IMR-90 (cell line): ENCODE measurements at regions not wholly inside any gene's neighbourhood (a gene's known extent, or its start where the extent isn't known, plus 50 kb on each side); places are given as distances from the start of the nearest gene placed in this dataset.
A peak's percentile ranks its signal among the peaks of the same experiment; 100 is the strongest.

Experiments
- ATAC-seq: fragments of 200-7000 bp; cut with Tn5 transposase; 2 replicates; pipeline ENCODE4 v1.9.1; 2020; ENCODE audit warnings: low read depth, mild to moderate bottlenecking, moderate library complexity
- BruUV-seq: library from RNA; stranded (reverse); fragments of 400-500 nt; replicated peaks from 2 replicates; lab custom pipeline; 2021; lab: Mats Ljungman, UMichigan
- CTCF ChIA-PET: fragments of 300-600 bp; formaldehyde crosslinking; extraction: SDS; loops from one replicate; lab custom pipeline; 2021; ENCODE audit warnings: antibody characterized with exemption; lab: Yijun Ruan, JAX
- POLR2A ChIA-PET: fragments of 300-600 bp; sonication (Branson Sonifier 250); formaldehyde crosslinking; loops from one replicate; lab custom pipeline; 2022; ENCODE audit warnings: antibody characterized with exemption; ENCODE audit not compliant: unreplicated experiment; lab: Charles Lee
- DNase-seq: peaks from one replicate; pipeline ENCODE4 v3.0.0; 2013
- H2AFZ ChIP-seq: replicated peaks from 2 replicates; pipeline ENCODE3; 2013; ENCODE audit warnings: low read length, mild to moderate bottlenecking; ENCODE audit not compliant: poor library complexity
- H2AK5ac ChIP-seq: 2 replicates; pipeline ENCODE4 v1.6.1; 2013; ENCODE audit warnings: low read depth, low read length, inconsistent platforms
- H2AK9ac ChIP-seq: replicated peaks from 2 replicates; pipeline ENCODE3; 2013; ENCODE audit warnings: mild to moderate bottlenecking, low read depth, low read length, moderate library complexity; ENCODE audit not compliant: poor library complexity
- H2BK120ac ChIP-seq: 2 replicates; pipeline ENCODE4 v1.6.1; 2013; ENCODE audit warnings: low read depth, low read length, inconsistent platforms
- H2BK15ac ChIP-seq: 3 replicates; pipeline ENCODE4 v1.6.1; 2013; ENCODE audit warnings: low read depth, low read length, inconsistent platforms
- H2BK20ac ChIP-seq: 2 replicates; pipeline ENCODE4 v1.6.1; 2013; ENCODE audit warnings: low read depth, mild to moderate bottlenecking, inconsistent platforms, low read length, moderate library complexity
- H2BK5ac ChIP-seq: 2 replicates; pipeline ENCODE4 v1.6.1; 2013; ENCODE audit warnings: mild to moderate bottlenecking, low read depth, low read length, inconsistent platforms; ENCODE audit not compliant: poor library complexity, severe bottlenecking
- H3K14ac ChIP-seq: replicated peaks from 2 replicates; pipeline ENCODE4 v1.6.1; 2013; ENCODE audit warnings: low read depth, low read length, inconsistent platforms
- H3K18ac ChIP-seq: 2 replicates; pipeline ENCODE4 v1.6.1; 2013; ENCODE audit warnings: low read depth, low read length, control low read depth
- H3K23ac ChIP-seq: 2 replicates; pipeline ENCODE4 v1.6.1; 2013; ENCODE audit warnings: low read depth, low read length, inconsistent platforms
- H3K27ac ChIP-seq: 2 replicates; pipeline ENCODE4 v1.5.1; 2013; ENCODE audit warnings: mild to moderate bottlenecking, control low read depth, low read length; ENCODE audit not compliant: insufficient read depth
- H3K27me3 ChIP-seq: 2 replicates; pipeline ENCODE4 v1.6.1; 2013; ENCODE audit warnings: low read length; ENCODE audit not compliant: control insufficient read depth, insufficient read depth
- H3K36me3 ChIP-seq: 2 replicates; pipeline ENCODE4 v1.6.1; 2013; ENCODE audit warnings: low read length, mixed read lengths; ENCODE audit not compliant: control insufficient read depth, insufficient read depth
- H3K4ac ChIP-seq: 2 replicates; pipeline ENCODE4 v1.6.1; 2013; ENCODE audit warnings: low read depth, low read length, inconsistent platforms
- H3K4me1 ChIP-seq: 2 replicates; pipeline ENCODE4 v1.6.1; 2013; ENCODE audit warnings: low read length, mixed read lengths; ENCODE audit not compliant: control insufficient read depth, insufficient read depth
- H3K4me2 ChIP-seq: 2 replicates; pipeline ENCODE4 v1.6.1; 2013; ENCODE audit warnings: low read depth, mild to moderate bottlenecking, control low read depth, low read length, moderate library complexity
- H3K4me3 ChIP-seq: 2 replicates; pipeline ENCODE4 v1.5.1; 2013; ENCODE audit warnings: low read depth, mild to moderate bottlenecking, control low read depth, low read length, moderate library complexity; ENCODE audit not compliant: insufficient read depth
- H3K56ac ChIP-seq: 2 replicates; pipeline ENCODE4 v1.6.1; 2013; ENCODE audit warnings: low read length, inconsistent platforms; ENCODE audit not compliant: insufficient read depth; ENCODE audit errors: extremely low read depth
- H3K79me1 ChIP-seq, 2 experiments: 2 replicates each; pipeline ENCODE4 v1.6.1; 2013; ENCODE audit warnings: low read length in 2 of 2, inconsistent platforms in 1 of 2, low read depth in 1 of 2
- H3K9ac ChIP-seq: 2 replicates; pipeline ENCODE4 v1.6.1; 2013; ENCODE audit warnings: low read depth, low read length, control low read depth
- H3K9me1 ChIP-seq: 2 replicates; pipeline ENCODE4 v1.6.1; 2013; ENCODE audit warnings: low read length, inconsistent platforms; ENCODE audit not compliant: insufficient read depth
- H3K9me3 ChIP-seq: 2 replicates; pipeline ENCODE4 v1.6.1; 2013; ENCODE audit warnings: low read length; ENCODE audit not compliant: control insufficient read depth, insufficient read depth
- H4K20me1 ChIP-seq: 2 replicates; pipeline ENCODE4 v1.6.1; 2013; ENCODE audit warnings: low read length, inconsistent platforms; ENCODE audit not compliant: insufficient read depth
- H4K5ac ChIP-seq: 2 replicates; pipeline ENCODE4 v1.6.1; 2013; ENCODE audit warnings: mild to moderate bottlenecking, low read depth, low read length, control low read depth
- H4K8ac ChIP-seq, 2 experiments: 2 replicates each; pipeline ENCODE4 v1.6.1; 2013; ENCODE audit warnings: low read depth in 2 of 2, low read length in 2 of 2, control low read depth in 1 of 2, inconsistent platforms in 1 of 2
- H4K91ac ChIP-seq: 2 replicates; pipeline ENCODE4 v1.6.1; 2013; ENCODE audit warnings: low read depth, low read length, inconsistent platforms; ENCODE audit not compliant: insufficient read depth
- BHLHE40 ChIP-seq: fragments of 150-350 bp; IDR thresholded peaks from 2 replicates; pipeline ENCODE4 v1.6.1; 2016; ENCODE audit warnings: mild to moderate bottlenecking, low read depth, low read length
- CEBPB ChIP-seq: IDR thresholded peaks from 2 replicates; pipeline ENCODE4 v1.6.1; 2012; ENCODE audit warnings: low read depth, low read length, improper control_type of control experiment
- FOS ChIP-seq: fragments of 150-350 bp; IDR thresholded peaks from 2 replicates; pipeline ENCODE4 v1.6.1; 2016; ENCODE audit warnings: low read depth, low read length
- MAFK ChIP-seq: IDR thresholded peaks from 2 replicates; pipeline ENCODE4 v1.6.1; 2012; ENCODE audit warnings: low read depth, low read length, improper control_type of control experiment
- MAZ ChIP-seq: IDR thresholded peaks from 2 replicates; pipeline ENCODE4 v1.6.1; 2012; ENCODE audit warnings: low read depth, mild to moderate bottlenecking, low read length, improper control_type of control experiment, moderate library complexity, borderline replicate concordance
- MXI1 ChIP-seq: IDR thresholded peaks from 2 replicates; pipeline ENCODE4 v1.6.1; 2012; ENCODE audit warnings: low read depth, mild to moderate bottlenecking, low read length, moderate library complexity, borderline replicate concordance
- NFE2L2 ChIP-seq: fragments of 150-350 bp; IDR thresholded peaks from 2 replicates; pipeline ENCODE4 v1.6.1; 2016; ENCODE audit warnings: low read depth, mild to moderate bottlenecking, low read length
- POLR2A ChIP-seq: IDR thresholded peaks from 2 replicates; pipeline ENCODE4 v1.6.1; 2012; ENCODE audit warnings: mild to moderate bottlenecking, low read depth, low read length
- RCOR1 ChIP-seq: IDR thresholded peaks from 2 replicates; pipeline ENCODE4 v1.6.1; 2012; ENCODE audit warnings: mild to moderate bottlenecking, low read length, improper control_type of control experiment; ENCODE audit not compliant: insufficient replicate concordance
- SMC3 ChIP-seq: fragments of 150-350 bp; IDR thresholded peaks from 2 replicates; pipeline ENCODE4 v1.6.1; 2016; ENCODE audit warnings: low read depth, mild to moderate bottlenecking, antibody characterized with exemption, low read length, moderate library complexity
- WGBS, 2 experiments: methylation state at CpG; one replicate each; pipeline versions ENCODE4 v1.1.5 to v1.1.7; 2013; ENCODE audit warnings: missing lambda C conversion rate in 2 of 2; ENCODE audit not compliant: insufficient read length in 1 of 2; ENCODE audit errors: extremely low coverage in 2 of 2; 5-methylcytosine and 5-hydroxymethylcytosine counted together
- dilution Hi-C: fragments of 300-500 bp; cut with HindIII; formaldehyde crosslinking; loops from one replicate; pipeline ENCODE4 v1.14.3; 2018; ENCODE audit warnings: low sequenced_read_pairs; ENCODE audit not compliant: unreplicated experiment
- in situ Hi-C: fragments of 300-500 bp; cut with MboI; formaldehyde crosslinking; loops from 3 replicates; pipeline ENCODE4 v1.14.3; 2019; ENCODE audit warnings: low sequenced_read_pairs, inconsistent platforms, mixed read lengths
- intact Hi-C: fragments of 100-400 bp; cut with micrococcal nuclease; formaldehyde crosslinking; loops from 2 replicates; pipeline ENCODE4 v1.10.0; 2022
- TF ChIP-seq, protein P1 (sequence below): fragments of 150-350 bp; IDR thresholded peaks from 2 replicates; pipeline ENCODE4 v1.6.1; 2016; ENCODE audit warnings: low read depth, mild to moderate bottlenecking, low read length, moderate library complexity, borderline replicate concordance
- TF ChIP-seq, protein P2 (sequence below): fragments of 150-350 bp; IDR thresholded peaks from 2 replicates; pipeline ENCODE4 v1.6.1; 2017; ENCODE audit warnings: mild to moderate bottlenecking, antibody characterized with exemption, low read length, low read depth

DNA sequence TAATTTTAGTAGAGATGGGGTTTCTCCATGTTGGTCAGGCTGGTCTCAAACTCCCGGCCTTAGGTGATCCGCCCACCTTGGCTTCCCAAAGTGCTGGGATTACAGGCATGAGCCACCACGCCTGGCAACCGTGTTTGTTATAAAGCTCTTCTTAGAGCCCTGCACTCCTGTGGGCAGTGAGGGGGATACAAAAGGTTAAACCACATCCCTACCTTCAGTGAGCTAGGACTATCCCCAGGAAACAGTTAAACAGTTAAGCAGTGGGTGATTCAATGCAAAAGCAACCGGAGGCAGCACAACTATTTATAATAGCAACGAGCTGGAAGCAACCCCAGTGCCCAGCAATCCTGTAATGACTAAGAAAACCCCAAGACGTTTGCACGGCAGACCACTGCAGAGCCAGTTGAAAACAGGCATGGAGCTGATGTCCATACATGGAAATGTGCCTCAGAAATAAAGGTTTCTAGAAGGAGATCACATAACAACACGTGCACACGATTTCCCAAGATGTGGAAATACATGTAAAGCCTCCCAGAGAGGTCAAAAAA lies 107.2 kb upstream of the LYZL2 start:
- Histone ChIP-seq H3K4me2 (no peak overlapping the region), H2AK9ac (peak overlapping the region; percentile 43), H2BK5ac (peak overlapping the region; percentile 97), H3K4me1 (peaks cover 7% of the 10 kb centered on the region), H4K20me1 (no peaks in the 10 kb centered on the region), H2BK120ac (peak overlapping the region; percentile 100), H2AK5ac (no peak overlapping the region), H3K9ac (peak overlapping the region; percentile 26; the same call in 1 of the 2 replicates), H3K27me3 (no peaks in the 10 kb centered on the region), H3K14ac (peak overlapping the region; percentile 99), H2BK15ac (peak overlapping the region; percentile 65; the same call in 1 of the 3 replicates), H3K9me3 (peaks cover 2% of the 10 kb centered on the region; the same call in 1 of the 2 replicates), H3K18ac (peak overlapping the region; percentile 90), H3K4ac (peak overlapping the region; percentile 97), H4K5ac (peak overlapping the region; percentile 67), H3K23ac (0 out of 2 replicates have a peak overlapping the region, but pooled peaks have one; percentile 93), H3K79me1 (peaks cover 0 to 11% of the 10 kb centered on the region in 2 experiments; a peak in 2 of 4 replicates), H3K9me1 (peaks cover 18% of the 10 kb centered on the region), H4K8ac (peak overlapping the region; percentile 97 to 99), H3K4me3 (no peak overlapping the region), H2BK20ac (peak overlapping the region; percentile 100), H4K91ac (peak overlapping the region; percentile 99), H3K56ac (peak overlapping the region; percentile 81), H2AFZ (peak overlapping the region; percentile 24), H3K36me3 (no peaks in the 10 kb centered on the region), H3K27ac (peak overlapping the region; percentile 97)
- intact Hi-C loops: loop anchor here (5.0 kb wide), 1 partner anchor 296 kb away; the partner anchor contains the start of gene ZNF438
- BruUV-seq: no TSS peak
- in situ Hi-C loops: no loop called here
- CTCF ChIA-PET: interaction anchor here (0.6 to 1.3 kb wide), 2 partner anchors 11 to 16 kb away, joined by 3 to 6 read pairs; no protein-coding TSS in a partner anchor
- DNase-seq: peak; percentile 100
- POLR2A ChIA-PET: interaction anchor here (0.5 to 1.2 kb wide), 6 partner anchors 11 to 1079 kb away, joined by 3 to 5 read pairs (median 3); no protein-coding TSS in a partner anchor
- WGBS, 2 experiments: 11% methylated on average over 7 of the region's 10 CpGs; no CpG with 5 or more reads in 1 of the 2 experiments
- TF ChIP-seq FOS (peak; percentile 83), SMC3 (no peak; the same call in 1 of the 2 replicates), POLR2A (no peak), NFE2L2 (peak; percentile 95), MAZ (peak; percentile 27; the same call in 1 of the 2 replicates), RCOR1 (peak; percentile 62), MAFK (peak; percentile 70), CEBPB (peak; percentile 96), MXI1 (no peak), BHLHE40 (peak; percentile 99)
- TF ChIP-seq, protein P1, sequence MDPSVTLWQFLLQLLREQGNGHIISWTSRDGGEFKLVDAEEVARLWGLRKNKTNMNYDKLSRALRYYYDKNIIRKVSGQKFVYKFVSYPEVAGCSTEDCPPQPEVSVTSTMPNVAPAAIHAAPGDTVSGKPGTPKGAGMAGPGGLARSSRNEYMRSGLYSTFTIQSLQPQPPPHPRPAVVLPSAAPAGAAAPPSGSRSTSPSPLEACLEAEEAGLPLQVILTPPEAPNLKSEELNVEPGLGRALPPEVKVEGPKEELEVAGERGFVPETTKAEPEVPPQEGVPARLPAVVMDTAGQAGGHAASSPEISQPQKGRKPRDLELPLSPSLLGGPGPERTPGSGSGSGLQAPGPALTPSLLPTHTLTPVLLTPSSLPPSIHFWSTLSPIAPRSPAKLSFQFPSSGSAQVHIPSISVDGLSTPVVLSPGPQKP: no peak
- TF ChIP-seq, protein P2, sequence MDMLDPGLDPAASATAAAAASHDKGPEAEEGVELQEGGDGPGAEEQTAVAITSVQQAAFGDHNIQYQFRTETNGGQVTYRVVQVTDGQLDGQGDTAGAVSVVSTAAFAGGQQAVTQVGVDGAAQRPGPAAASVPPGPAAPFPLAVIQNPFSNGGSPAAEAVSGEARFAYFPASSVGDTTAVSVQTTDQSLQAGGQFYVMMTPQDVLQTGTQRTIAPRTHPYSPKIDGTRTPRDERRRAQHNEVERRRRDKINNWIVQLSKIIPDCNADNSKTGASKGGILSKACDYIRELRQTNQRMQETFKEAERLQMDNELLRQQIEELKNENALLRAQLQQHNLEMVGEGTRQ: peak; percentile 85
- dilution Hi-C loops: no loop called here
- peak; percentile 98 for ATAC-seq
